NCI-H146 treated with DMSO at 0.1 percent for 48 hours (cell line): ENCODE measurements at regions not wholly inside any gene's neighbourhood (a gene's known extent, or its start where the extent isn't known, plus 50 kb on each side); places are given as distances from the start of the nearest gene placed in this dataset.

ENCODE experiments used
- DNase-seq: peaks from one replicate; lab custom pipeline; 2025; ENCODE audit not compliant: unreplicated experiment; lab: John Stamatoyannopoulos, UW

DNA sequence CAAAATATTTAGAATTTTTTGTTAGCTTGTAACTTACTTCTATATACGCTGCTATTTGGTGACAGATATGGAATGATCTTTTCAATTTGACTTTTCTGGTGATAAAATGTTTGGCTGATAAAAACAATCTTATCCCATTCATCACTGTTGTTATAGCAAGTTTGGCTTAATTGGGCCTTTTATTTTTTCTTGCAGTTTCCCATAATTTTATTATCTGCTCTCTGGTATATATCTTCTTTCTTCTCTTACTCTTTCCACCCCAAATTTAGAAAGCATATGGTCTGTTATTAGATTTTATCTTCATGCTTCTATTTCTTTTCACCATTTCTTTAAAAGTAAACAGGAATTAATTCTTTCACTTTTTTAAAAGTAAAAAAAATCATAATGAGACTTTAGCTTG lies 474.4 kb downstream of the TLE1 start:
- no peak for DNase-seq

DNA sequence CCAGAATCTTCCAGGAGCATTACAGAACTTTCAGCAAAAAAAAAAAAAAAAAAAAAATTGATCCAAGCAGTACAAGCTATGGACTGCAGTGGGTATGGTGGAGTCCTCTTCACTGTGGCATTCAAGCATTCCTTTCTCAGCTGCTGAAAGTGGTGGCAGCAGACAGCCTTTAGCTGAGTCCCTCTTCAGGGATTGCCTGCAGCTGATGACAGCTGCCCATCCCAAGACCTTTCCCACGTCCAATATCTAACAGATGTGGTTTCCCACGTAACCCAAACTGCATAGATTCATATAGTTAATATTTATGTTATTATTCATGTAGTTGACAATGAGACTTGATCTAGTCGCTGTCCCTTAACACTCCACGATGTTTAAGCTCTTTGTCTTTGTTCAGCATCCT lies 475.9 kb downstream of the TLE1 start:
- DNase-seq = no peak

DNA sequence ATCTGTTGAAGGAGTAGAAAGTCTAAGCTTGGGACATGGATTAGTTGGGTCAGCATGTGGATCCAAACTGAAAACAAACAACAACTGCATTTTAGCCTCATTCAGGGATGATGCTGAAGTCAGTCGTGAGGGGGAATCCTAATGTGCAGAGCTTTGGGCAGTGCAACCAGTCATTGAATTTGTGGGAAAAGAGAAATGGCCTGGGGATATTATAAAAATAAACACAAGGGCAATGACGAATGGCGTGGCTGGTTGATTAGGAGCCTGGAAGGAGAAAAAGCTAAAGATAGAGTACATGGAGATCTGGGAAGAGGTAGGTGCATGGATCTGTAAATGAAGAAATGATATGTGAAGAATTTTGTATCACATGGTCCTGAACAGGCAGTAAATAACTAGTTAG lies 477.6 kb downstream of the TLE1 start:
- DNase-seq = no peak

DNA sequence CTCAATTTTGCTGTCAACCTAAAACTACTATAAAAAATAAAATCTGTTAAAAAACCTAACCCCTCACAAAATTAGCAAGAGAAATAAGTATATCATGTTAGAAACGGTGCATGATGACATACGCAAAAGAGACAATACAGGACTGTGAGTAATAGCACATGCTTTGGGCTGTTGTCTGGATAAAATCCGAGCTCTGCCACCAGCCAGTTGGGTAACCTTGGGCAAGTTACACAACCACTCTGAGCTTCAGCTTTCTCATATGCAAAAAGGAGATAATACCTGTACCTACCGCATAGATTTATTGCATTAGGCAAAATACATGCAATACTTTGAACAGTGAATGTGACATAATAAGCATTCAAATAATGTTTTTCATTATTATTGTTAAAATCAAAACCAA lies 481.7 kb downstream of the TLE1 start:
- no peak for DNase-seq

DNA sequence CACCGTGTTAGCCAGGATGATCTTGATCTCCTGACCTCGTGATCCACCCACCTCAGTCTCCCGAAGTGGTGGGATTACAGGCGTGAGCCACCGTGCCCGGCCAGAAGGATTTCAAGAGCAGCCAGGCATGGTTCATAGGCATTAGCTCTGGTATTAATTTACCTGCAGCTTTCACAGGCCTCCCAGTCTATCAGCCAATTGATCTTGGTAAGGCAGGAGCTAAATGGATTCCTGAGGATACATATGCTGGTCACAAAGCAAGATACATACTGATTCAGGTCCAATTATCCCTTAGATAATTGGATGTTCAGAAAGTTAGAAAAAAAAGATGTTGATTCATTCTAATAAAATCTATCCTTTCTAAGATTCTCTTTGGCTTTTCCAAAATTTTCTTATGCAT lies 487.1 kb downstream of the TLE1 start:
- no peak for DNase-seq

DNA sequence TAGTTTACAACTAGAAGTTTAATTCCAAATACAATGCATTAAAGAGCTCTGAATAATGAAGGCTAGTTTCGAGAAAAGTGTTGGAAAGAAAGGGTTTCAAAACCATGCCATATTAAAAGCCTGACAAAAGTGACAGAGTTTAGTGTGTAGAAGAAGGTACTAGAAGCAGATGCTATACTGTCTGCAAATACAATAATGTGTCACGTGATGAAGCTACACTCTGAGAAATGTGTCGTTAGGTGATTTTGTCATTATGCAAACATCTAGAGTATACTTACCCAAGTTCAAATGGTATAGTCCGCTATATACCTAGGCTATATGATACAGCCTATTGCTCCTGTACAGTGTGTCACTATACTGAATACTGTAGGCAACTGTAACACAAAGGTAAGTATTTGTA lies 494.1 kb downstream of the TLE1 start:
- no peak for DNase-seq

DNA sequence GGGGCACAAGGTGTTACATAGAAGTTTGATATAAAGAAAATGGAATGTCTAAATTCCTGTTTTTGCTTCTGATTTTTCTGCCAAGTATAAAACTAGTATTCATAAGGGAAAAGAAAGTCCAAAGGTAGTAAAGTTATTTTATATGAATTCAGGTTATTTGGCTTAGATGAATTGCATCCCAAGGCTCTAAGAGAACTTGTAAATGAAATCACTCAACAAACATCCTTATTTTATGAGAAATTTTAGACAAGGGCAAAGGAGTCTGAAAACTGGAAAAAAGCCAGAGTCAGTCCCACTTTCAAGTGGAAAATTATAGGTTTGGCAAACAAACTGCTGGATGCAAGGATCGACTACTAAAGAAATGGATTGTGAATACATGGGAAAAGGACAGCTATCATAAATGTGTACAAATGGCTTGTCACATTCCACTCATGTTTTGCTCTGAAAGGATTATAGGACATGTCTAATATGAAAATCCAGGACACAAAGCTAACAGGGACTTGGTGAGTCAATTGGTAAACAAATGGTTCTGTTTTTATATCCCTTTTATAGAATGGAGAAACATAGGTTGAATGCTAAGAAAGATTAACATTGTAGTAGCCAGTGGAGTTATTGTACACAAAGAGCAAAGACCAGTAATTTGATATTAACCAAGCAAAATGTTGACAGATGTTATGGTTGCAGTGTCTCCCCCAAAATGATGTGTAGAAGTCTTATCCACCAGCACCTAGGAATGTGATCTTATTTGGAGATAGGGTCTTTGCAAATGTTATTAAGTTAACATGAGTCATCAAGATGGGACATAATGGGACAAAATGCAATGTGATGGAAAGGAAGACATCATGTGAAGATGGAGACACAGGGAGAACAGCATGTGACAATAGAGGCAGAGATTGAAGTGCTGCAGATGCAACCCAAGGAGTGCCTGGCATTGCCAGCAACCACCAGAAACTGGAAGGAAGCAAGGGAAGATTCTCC lies 495.7 kb downstream of the TLE1 start:
- DNase-seq = no peak

DNA sequence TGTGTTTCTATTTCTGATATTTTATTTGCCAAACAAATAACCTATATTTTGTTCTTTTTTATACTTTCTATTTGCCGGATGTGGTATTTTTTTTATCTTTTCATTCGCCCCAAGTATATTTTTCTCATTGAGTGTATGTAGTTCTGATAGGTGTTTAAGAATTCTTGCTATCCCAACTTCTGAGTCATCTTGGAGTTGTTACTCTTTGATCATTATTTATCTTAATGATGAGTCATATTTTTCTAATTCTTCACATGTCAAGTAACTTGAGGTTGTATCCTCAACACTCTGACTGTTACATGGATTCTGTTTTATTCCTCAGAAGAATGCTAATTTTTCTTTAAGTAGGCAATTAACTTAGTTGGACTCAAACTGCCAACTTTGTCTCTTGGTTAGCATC lies 498.1 kb downstream of the TLE1 start:
- no peak for DNase-seq

DNA sequence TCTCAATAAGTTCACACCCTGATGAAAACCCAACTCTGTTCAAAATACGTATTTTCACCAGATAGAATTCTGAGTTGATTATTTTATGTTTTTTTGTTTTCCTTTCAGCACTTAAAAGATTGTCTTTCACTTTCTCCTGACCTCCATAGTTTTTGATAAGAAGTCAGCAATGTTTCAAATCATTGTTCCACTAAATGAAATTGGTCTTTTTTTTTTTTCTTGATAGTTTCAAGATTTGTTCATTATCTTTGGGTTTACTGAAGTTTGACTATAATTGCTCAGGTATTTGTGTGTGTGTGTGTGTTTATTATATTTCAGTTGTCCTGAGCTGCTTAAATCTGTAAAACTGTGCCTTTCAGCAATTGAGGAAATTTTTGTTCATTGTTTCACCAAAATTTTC lies 498.7 kb downstream of the TLE1 start:
- DNase-seq = no peak

DNA sequence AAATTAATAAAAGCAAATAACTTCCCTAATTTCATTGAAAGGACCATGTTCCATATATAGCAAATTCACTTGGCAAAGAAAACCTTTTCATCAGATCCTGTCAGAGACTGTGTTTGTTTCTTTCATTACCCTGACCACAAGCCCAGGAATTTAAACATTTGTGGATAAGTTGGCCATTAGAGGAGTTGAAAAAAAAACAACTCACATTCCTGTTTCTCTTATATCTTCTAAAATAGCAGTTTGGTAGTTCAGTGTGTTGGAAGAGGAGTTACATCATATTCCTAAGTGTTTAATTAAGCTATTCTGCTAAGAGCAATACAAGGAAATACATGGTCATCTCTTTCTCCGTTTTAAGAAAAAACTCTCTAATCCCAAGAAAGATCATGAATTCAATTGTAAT lies 505.6 kb downstream of the TLE1 start:
- no peak for DNase-seq

DNA sequence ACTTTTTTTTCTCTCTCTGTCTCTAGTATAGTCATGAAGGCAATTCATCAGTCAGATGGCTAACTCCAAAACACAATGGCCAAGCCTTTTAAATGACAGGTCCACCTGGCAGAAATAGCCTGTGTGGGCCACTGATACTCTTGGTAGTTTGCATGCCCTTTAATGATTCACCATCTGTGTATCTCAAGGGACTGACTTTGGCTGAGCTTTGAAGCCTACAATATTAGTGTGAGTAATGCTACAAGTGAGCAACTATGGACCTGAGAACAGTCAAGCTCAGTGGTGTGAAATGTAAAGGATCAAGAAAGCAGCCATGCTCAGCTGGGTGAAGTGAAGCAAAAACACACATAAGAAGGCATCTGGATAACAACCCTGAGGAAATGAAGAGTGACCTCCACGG lies 506.9 kb downstream of the TLE1 start:
- DNase-seq = no peak

DNA sequence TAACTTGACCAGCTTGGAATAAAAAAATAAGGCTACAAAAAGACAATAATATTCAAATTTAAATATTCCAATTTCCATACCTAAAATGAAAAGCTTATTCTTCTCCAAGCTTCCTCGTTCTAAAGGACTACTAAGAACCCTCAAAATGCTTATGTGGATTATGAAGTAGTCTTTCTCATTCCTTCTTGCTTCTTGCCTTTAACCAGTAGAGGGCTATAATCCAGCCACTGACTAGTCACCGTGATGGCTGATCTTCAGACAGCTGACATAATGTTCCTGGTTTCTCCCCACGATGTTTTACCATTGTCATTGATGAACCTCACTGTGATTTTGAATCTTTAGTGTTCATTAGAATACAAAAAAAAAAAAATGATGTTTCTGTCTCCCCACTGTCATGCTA lies 515.3 kb downstream of the TLE1 start:
- no peak for DNase-seq

DNA sequence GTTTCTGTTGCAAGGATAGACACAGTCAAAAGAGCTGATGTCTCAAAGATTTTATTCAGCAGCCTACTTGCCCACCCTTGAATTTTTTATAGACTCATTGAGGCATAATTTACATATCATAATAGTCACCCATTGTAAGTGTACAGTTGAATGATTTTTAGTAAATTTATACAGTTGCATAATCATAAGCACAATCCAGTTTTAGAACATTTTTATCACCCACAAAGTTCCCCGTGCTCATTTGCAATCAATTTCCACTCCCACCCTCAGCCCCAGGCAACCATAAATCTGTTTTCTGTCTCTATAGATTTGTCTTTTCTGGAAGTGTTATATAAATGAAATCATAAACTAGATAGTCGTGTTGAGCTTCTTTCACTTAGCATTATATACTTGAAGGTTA lies 517.7 kb downstream of the TLE1 start:
- DNase-seq = no peak

DNA sequence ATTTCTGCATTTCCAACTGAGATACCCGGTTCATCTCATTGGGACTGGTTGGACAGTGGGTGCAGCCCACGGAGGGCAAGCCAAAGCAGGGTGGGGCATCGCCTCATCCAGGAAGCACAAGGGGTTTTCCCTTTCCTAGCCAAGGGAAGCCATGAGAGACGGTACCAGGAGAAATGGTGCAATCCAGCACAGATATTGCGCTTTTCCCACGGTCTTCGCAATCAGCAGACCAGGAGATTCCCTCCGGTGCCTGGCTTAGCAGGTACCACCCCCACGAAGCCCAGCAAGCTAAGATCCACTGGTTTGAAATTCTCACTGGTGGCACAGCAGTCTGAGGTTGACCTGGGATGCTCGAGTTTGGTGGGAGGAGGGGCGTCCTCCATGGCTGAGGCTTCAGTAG lies 527.0 kb downstream of the TLE1 start:
- no peak for DNase-seq

DNA sequence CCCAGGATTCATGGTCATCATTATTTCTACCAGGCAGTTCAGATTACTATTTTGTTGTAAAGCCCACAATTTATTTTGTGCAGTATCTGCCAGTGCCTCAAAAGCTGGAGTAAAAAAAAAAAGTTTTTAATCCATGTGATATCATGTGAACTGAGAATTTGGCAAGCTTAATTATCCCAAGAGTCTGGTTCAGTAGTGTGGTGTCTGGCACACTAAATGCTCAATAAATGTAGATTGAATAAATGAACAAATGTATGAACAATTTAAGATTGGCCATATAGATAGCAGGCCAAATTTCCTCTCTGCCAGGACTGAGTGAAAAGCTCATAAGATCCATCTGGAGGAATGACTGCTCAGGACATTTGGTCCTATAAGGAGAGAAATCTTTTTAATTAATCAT lies 533.0 kb downstream of the TLE1 start:
- DNase-seq = no peak

DNA sequence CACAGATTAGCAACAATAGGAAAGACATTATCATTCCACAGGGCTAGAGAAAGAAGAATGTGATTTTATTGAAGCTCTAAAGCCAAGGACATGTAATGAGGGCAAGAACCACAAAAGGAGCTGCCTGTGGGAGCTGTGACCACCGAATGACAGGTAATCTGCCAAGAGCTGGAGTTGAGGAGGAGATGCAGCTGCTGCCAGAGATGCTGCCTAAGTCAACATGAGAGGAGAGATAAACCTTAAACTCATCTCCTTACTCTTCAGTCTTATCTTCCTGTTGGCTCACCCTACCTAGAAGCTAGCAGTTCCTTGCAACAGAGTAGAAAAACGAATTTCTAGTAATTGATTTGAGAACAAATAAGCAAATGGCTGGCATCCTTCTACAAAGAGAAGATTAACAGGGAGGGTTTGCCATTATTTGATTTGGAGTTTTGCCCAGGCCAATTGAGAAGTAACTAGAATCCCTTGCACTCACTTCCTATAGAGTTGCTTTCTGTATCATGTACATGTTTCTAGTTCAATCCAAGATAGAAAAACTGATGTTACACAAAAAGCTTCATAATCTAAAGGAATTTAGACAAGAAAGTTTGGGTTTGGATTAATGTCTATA lies 539.2 kb downstream of the TLE1 start:
- DNase-seq = no peak

DNA sequence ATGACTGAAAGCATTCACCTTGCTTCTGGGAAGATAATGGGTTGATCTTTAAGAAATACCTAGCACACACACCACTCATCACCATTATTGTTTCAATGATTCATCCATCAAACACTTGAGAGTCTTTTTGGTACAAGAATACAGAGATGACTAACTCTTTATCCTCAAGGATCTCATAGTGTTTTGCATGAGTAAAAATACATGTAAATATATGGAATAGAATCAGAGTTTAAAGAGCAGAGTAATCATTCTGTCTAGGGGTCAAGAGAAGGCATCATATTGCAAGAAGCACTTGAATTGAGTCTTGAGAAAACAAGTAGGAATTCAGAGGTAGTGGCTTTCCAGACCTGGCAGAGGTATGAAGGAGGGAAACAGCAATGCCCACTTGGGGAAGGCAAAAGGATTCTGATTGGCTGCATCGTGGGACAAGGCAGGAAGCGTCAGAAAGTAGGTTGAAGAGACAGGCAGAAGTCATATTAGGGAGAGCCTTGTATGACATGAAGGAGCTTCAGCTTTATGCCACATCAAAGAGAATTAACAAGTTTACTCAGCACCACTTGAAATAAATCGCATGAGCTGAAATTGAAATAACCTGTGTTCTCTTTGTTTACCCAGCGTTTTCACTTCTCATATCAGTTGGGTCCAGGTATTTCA lies 542.5 kb downstream of the TLE1 start:
- DNase-seq = no peak

DNA sequence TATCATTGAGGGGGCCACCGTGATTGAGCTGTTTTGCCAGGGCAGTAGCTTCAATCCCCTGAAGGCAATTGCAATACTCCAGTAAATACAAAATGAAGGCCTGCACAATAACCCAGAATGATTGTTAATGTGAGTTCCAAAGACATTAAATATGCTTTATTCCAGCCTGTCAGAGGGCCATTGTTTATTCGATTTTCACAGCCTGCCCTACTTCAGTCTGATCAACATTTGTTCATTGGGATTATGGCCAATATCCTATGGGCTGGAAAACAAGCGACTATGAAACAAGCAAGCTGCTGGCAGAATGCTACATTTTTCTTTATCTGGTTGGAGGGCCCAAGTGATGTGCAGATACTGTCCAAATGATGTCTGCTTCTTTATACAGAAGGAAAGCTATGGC lies 543.1 kb downstream of the TLE1 start:
- no peak for DNase-seq

DNA sequence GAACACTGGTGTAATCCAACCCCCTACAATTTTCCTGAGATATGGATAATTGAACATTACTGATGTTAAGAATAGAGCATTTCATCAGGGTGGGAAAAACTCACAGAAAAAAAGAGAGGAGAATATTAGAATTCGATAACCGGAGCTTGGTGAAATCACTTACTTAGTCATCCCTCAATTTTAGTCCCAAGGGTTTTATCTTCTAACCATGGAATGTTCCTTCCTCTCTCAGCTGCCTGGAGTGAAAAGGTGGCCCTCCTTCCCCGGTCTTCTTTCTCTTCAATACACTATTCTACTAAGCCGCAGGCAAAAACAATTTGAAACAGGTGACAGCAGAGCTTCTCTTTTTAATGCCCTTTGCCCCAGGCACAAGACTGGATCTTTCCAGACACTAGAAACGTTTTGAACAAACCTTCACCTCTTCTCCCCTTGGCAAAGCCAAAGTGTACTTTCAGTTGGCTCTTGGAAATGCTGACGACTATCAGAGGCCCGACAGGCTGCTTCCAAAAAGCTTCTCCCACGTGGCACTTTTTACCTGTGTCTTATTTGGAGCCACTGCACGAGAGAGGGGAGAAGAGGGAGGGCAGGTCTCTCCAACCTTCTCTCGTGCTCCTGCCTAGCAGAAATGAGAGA lies 543.9 kb downstream of the TLE1 start:
- no peak for DNase-seq

DNA sequence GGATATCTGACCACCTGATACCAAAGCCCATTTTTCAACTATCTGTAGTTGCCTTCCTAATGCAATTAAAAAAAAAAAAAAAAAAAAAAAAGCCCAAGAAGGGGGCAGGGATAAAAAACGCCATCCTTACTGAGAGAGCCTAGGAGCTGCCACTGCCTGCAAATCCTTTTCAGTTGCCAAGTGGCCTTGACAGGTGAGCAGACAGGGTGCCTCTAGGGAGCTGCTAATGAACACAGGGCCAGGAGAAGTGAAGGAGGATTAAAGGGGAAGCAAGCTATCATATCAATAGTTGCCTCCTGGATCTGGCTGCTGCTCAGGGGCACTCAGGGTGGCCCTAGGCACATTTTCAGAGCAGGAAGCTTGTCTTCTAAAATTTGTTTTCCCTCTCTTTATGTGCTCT lies 547.4 kb downstream of the TLE1 start:
- no peak for DNase-seq

DNA sequence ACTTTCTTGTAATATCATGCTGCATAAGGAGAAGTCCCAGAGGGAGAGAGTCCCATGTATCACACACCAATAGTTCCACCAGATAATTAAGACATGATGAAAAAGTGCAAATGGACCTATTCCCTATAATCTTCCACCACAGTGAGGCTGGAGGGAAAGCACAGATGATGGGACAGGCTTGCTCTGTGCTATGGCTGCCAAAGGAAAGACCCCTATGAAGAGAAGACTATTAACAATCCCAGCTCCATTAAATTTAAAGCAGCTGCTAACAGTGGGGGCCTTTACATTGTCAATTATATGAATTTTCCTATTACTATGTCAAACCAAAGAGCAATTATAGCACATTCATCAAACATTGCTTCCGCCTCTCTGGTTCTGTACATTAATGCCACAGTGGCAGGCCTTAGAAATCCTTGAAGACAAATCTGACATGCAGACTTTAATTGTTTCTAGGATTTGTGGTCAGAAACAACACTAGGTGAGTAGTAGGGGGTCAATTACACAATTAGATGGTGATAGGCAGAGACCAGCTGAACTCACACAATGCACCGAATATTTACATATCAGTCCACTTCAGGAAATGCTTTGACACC lies 551.3 kb downstream of the TLE1 start:
- DNase-seq = no peak
